SK-N-SH (cell line): ENCODE measurements at regions not wholly inside any gene's neighbourhood (a gene's known extent, or its start where the extent isn't known, plus 50 kb on each side); places are given as distances from the start of the nearest gene placed in this dataset.

Experiments
- CTCF ChIA-PET: fragments of 300-600, 350-600 bp; formaldehyde crosslinking; extraction: SDS; loops from one replicate; lab custom pipeline; 2021; lab: Yijun Ruan, JAX
- POLR2A ChIA-PET: fragments of 350-600 bp; sonication (Branson Sonifier 250); formaldehyde crosslinking; extraction: SDS; loops from one replicate; lab custom pipeline; 2020; ENCODE audit warnings: antibody characterized with exemption, inconsistent platforms; lab: Yijun Ruan, JAX
- DNase-seq: peaks from one replicate; pipeline ENCODE4 v3.0.0; 2012
- H2AFZ ChIP-seq: fragments of 200-600 bp; sonication (generic); 2 replicates; pipeline ENCODE4 v1.8.1; 2016; ENCODE audit warnings: antibody characterized with exemption, mild to moderate bottlenecking, low read depth
- H3F3A ChIP-seq: fragments of 200-600 bp; sonication (generic); replicated peaks from 2 replicates; pipeline ENCODE3; 2016; ENCODE audit warnings: antibody characterized with exemption, mild to moderate bottlenecking; ENCODE audit not compliant: insufficient read depth
- H3K27ac ChIP-seq, 2 experiments: fragments of 200-500 bp in 1 of 2; fragments of 200-600 bp in 1 of 2; sonication (Bioruptor generic) in 1 of 2; sonication (generic), shearing (Covaris generic) in 1 of 2; 2 replicates each; pipeline versions ENCODE4 v1.5.1 to v1.6.1; 2014 to 2016; ENCODE audit warnings: low read depth in 2 of 2, inconsistent platforms in 1 of 2, low read length in 1 of 2, mild to moderate bottlenecking in 1 of 2, mixed read lengths in 1 of 2
- H3K27me3 ChIP-seq: fragments of 200-600 bp; sonication (generic), shearing (Covaris generic); 2 replicates; pipeline ENCODE4 v1.6.1; 2016; ENCODE audit warnings: mixed run types; ENCODE audit not compliant: insufficient read depth
- H3K36me3 ChIP-seq, 2 experiments: fragments of 200-500 bp in 1 of 2; fragments of 200-600 bp in 1 of 2; sonication (Bioruptor generic) in 1 of 2; sonication (generic) in 1 of 2; replicated peaks in 1 of 2; 2 replicates each; pipeline versions ENCODE3 to v1.5.1; 2014 to 2016; ENCODE audit warnings: low read length in 1 of 2, mild to moderate bottlenecking in 1 of 2; ENCODE audit not compliant: insufficient read depth in 2 of 2, control insufficient read depth in 1 of 2
- H3K4me1 ChIP-seq, 2 experiments: fragments of 200-500 bp in 1 of 2; fragments of 200-600 bp in 1 of 2; sonication (Bioruptor generic) in 1 of 2; sonication (generic), shearing (Covaris generic) in 1 of 2; 2 replicates each; pipeline versions ENCODE4 v1.5.1 to v1.6.1; 2014 to 2016; ENCODE audit warnings: low read depth in 1 of 2, low read length in 1 of 2, mixed run types in 1 of 2; ENCODE audit not compliant: insufficient read depth in 2 of 2, control insufficient read depth in 1 of 2
- H3K4me2 ChIP-seq: fragments of 200-600 bp; sonication (generic), shearing (Covaris generic); 2 replicates; pipeline ENCODE4 v1.6.1; 2017; ENCODE audit warnings: mixed run types
- H3K4me3 ChIP-seq, 2 experiments: fragments of 200-500 bp in 1 of 2; fragments of 200-600 bp in 1 of 2; sonication (Bioruptor generic) in 1 of 2; sonication (generic), shearing (Covaris generic) in 1 of 2; 2 replicates each; pipeline versions ENCODE4 v1.5.1 to v1.8.1; 2014 to 2016; ENCODE audit warnings: low read depth in 2 of 2, inconsistent platforms in 1 of 2, low read length in 1 of 2, mild to moderate bottlenecking in 1 of 2, mixed read lengths in 1 of 2, moderate library complexity in 1 of 2
- H3K79me2 ChIP-seq: fragments of 200-600 bp; sonication (generic); 2 replicates; pipeline ENCODE4 v1.8.1; 2017; ENCODE audit warnings: mild to moderate bottlenecking; ENCODE audit not compliant: insufficient read depth
- H3K9ac ChIP-seq: fragments of 200-600 bp; sonication (generic); 2 replicates; pipeline ENCODE4 v1.6.1; 2017; ENCODE audit warnings: mixed run types
- H3K9me2 ChIP-seq: fragments of 200-600 bp; sonication (generic); 2 replicates; pipeline ENCODE4 v1.6.1; 2017; ENCODE audit warnings: mixed run types
- H3K9me3 ChIP-seq: fragments of 200-600 bp; sonication (generic); 2 replicates; pipeline ENCODE4 v1.6.1; 2017; ENCODE audit warnings: mixed run types, mild to moderate bottlenecking, moderate library complexity
- H4K20me1 ChIP-seq: fragments of 200-600 bp; sonication (generic); 2 replicates; pipeline ENCODE4 v1.6.1; 2017; ENCODE audit warnings: mild to moderate bottlenecking, mixed run types; ENCODE audit not compliant: insufficient read depth
- CHD2 ChIP-seq: fragments of 150-350 bp; IDR thresholded peaks from 2 replicates; pipeline ENCODE4 v1.6.1; 2018; ENCODE audit warnings: low read length; ENCODE audit not compliant: partially characterized antibody
- CTCF ChIP-seq: fragments of 200-600 bp; sonication (generic); IDR thresholded peaks from 2 replicates; pipeline ENCODE4 v1.6.1; 2017; ENCODE audit warnings: antibody characterized with exemption, mild to moderate bottlenecking, moderate library complexity
- ELF1 ChIP-seq: IDR thresholded peaks from 2 replicates; pipeline ENCODE4 v1.4.0; 2012
- FOXJ3 ChIP-seq: sonication (generic); formaldehyde crosslinking; IDR thresholded peaks from 2 replicates; pipeline ENCODE4 v1.5.1; 2020; ENCODE audit warnings: mild to moderate bottlenecking, missing genetic modification reagents
- GABPA ChIP-seq: IDR thresholded peaks from 2 replicates; pipeline ENCODE4 v1.4.0; 2012; ENCODE audit warnings: low read depth, mild to moderate bottlenecking
- GATA2 ChIP-seq: sonication (generic); formaldehyde crosslinking; IDR thresholded peaks from 2 replicates; pipeline ENCODE4 v1.5.0; 2020; ENCODE audit warnings: mild to moderate bottlenecking, missing genetic modification reagents
- JUND ChIP-seq: IDR thresholded peaks from 2 replicates; pipeline ENCODE4 v1.4.0; 2012
- MXI1 ChIP-seq: IDR thresholded peaks from 2 replicates; pipeline ENCODE4 v1.6.1; 2012; ENCODE audit warnings: mild to moderate bottlenecking, low read depth, low read length, improper control_type of control experiment
- POLR2AphosphoS5 ChIP-seq: IDR thresholded peaks from 2 replicates; pipeline ENCODE4 v1.6.1; 2012; ENCODE audit warnings: low read depth, low read length
- RAD21 ChIP-seq: IDR thresholded peaks from 2 replicates; pipeline ENCODE4 v1.6.1; 2012; ENCODE audit warnings: mild to moderate bottlenecking, low read length
- RCOR1 ChIP-seq: fragments of 150-350 bp; IDR thresholded peaks from 2 replicates; pipeline ENCODE4 v1.6.1; 2017; ENCODE audit warnings: antibody characterized with exemption, low read length
- SIN3A ChIP-seq: IDR thresholded peaks from 2 replicates; pipeline ENCODE4 v1.6.1; 2012; ENCODE audit warnings: low read depth, mild to moderate bottlenecking, low read length, moderate library complexity, borderline replicate concordance
- SMC3 ChIP-seq: IDR thresholded peaks from 2 replicates; pipeline ENCODE4 v1.6.1; 2012; ENCODE audit warnings: low read depth, low read length, improper control_type of control experiment
- TCF12 ChIP-seq: IDR thresholded peaks from 2 replicates; pipeline ENCODE4 v1.4.0; 2012
- TEAD4 ChIP-seq: IDR thresholded peaks from 2 replicates; pipeline ENCODE4 v1.4.0; 2012; ENCODE audit warnings: mild to moderate bottlenecking, borderline replicate concordance; ENCODE audit not compliant: insufficient read depth
- YY1 ChIP-seq: IDR thresholded peaks from 2 replicates; pipeline ENCODE4 v1.4.0; 2012; ENCODE audit warnings: low read depth, mild to moderate bottlenecking
- WGBS: methylation state at CpG from one replicate; pipeline ENCODE4 v1.1.6; 2017; ENCODE audit warnings: low lambda C conversion rate; 5-methylcytosine and 5-hydroxymethylcytosine counted together
- TF ChIP-seq, protein P1 (sequence below): IDR thresholded peaks from 2 replicates; pipeline ENCODE4 v1.4.0; 2012; ENCODE audit warnings: low read depth, borderline replicate concordance
- TF ChIP-seq, protein P2 (sequence below): fragments of 150-350 bp; IDR thresholded peaks from 2 replicates; pipeline ENCODE4 v1.6.1; 2016; ENCODE audit warnings: mild to moderate bottlenecking, low read depth, low read length

- ChIA-PET CTCF (no interaction called here), POLR2A (no interaction called here)
- WGBS: 35% methylated on average over 2 of the region's 2 CpGs
- no peaks in the 10 kb centered on the region for H3K79me2 ChIP-seq
- H3F3A ChIP-seq: no peaks in the 10 kb centered on the region
- peak; percentile 40 for TF ChIP-seq RAD21
- no peak for TF ChIP-seq MXI1
- TF ChIP-seq SMC3: peak; percentile 25; the same call in 1 of the 2 replicates
- TF ChIP-seq, protein P1, sequence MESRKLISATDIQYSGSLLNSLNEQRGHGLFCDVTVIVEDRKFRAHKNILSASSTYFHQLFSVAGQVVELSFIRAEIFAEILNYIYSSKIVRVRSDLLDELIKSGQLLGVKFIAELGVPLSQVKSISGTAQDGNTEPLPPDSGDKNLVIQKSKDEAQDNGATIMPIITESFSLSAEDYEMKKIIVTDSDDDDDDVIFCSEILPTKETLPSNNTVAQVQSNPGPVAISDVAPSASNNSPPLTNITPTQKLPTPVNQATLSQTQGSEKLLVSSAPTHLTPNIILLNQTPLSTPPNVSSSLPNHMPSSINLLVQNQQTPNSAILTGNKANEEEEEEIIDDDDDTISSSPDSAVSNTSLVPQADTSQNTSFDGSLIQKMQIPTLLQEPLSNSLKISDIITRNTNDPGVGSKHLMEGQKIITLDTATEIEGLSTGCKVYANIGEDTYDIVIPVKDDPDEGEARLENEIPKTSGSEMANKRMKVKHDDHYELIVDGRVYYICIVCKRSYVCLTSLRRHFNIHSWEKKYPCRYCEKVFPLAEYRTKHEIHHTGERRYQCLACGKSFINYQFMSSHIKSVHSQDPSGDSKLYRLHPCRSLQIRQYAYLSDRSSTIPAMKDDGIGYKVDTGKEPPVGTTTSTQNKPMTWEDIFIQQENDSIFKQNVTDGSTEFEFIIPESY: no peak
- no peak for TF ChIP-seq FOXJ3 (CRISPR knock-in tag)
- TF ChIP-seq SIN3A: no peak
- TF ChIP-seq, protein P2, sequence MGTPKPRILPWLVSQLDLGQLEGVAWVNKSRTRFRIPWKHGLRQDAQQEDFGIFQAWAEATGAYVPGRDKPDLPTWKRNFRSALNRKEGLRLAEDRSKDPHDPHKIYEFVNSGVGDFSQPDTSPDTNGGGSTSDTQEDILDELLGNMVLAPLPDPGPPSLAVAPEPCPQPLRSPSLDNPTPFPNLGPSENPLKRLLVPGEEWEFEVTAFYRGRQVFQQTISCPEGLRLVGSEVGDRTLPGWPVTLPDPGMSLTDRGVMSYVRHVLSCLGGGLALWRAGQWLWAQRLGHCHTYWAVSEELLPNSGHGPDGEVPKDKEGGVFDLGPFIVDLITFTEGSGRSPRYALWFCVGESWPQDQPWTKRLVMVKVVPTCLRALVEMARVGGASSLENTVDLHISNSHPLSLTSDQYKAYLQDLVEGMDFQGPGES: no peak
- TF ChIP-seq CTCF: peak; percentile 50
- TF ChIP-seq RCOR1: no peak
- TF ChIP-seq CHD2: no peak
- TF ChIP-seq POLR2AphosphoS5: no peak
- no peak for TF ChIP-seq GATA2
- no peak for TF ChIP-seq JUND
- no peak overlapping the region for H3K9ac ChIP-seq
- H3K4me3 ChIP-seq: no peak overlapping the region
- H3K4me1 ChIP-seq: no peaks in the 10 kb centered on the region
- H3K4me2 ChIP-seq: no peak overlapping the region
- H3K9me3 ChIP-seq: no peaks in the 10 kb centered on the region
- H3K9me2 ChIP-seq: no peaks in the 10 kb centered on the region
- no peak for DNase-seq
- no peak overlapping the region for H3K27ac ChIP-seq
- no peaks in the 10 kb centered on the region for H3K27me3 ChIP-seq
- no peaks in the 10 kb centered on the region for H4K20me1 ChIP-seq
- no peaks in the 10 kb centered on the region for H3K36me3 ChIP-seq
- no peak overlapping the region for H2AFZ ChIP-seq
Measured at GRCh38 chr11:106231591-106231990, 154.1 kb downstream of the AASDHPPT start.

GRCh38 chr11:106233191-106233590 lies 155.7 kb downstream of the AASDHPPT start:
- no peaks in the 10 kb centered on the region for H3K27me3 ChIP-seq
- H3K9ac ChIP-seq: no peak overlapping the region
- H3K36me3 ChIP-seq: no peaks in the 10 kb centered on the region
- no peak for DNase-seq
- no peaks in the 10 kb centered on the region for H4K20me1 ChIP-seq
- no peak for TF ChIP-seq GABPA
- no peak for TF ChIP-seq TEAD4
- TF ChIP-seq TCF12: no peak
- no peak for TF ChIP-seq RCOR1
- no peak for TF ChIP-seq MXI1
- no peak for TF ChIP-seq YY1
- no peak for TF ChIP-seq ELF1
- TF ChIP-seq, protein P2: no peak
- no peak for TF ChIP-seq JUND
- CTCF ChIA-PET: no interaction called here
- H3K4me3 ChIP-seq: no peak overlapping the region
- H3K4me1 ChIP-seq: no peaks in the 10 kb centered on the region
- no peaks in the 10 kb centered on the region for H3K79me2 ChIP-seq
- no peak overlapping the region for H3K4me2 ChIP-seq
- H3F3A ChIP-seq: no peaks in the 10 kb centered on the region
- POLR2A ChIA-PET: no interaction called here
- no peaks in the 10 kb centered on the region for H3K9me3 ChIP-seq
- 64% methylated on average over 1 of the region's 1 CpG for whole genome bisulfite sequencing
- no peak overlapping the region for H3K27ac ChIP-seq
- H2AFZ ChIP-seq: 0 out of 2 replicates have a peak overlapping the region, but pooled peaks have one; percentile 31
- no peaks in the 10 kb centered on the region for H3K9me2 ChIP-seq
